T-cell (primary cell): ENCODE measurements at regions not wholly inside any gene's neighbourhood (a gene's known extent, or its start where the extent isn't known, plus 50 kb on each side); places are given as distances from the start of the nearest gene placed in this dataset.

Experiments
- ATAC-seq, 4 experiments: fragments of 200-7000 bp in 3 of 4; fragments of 150-1000 bp in 1 of 4; cut with Tn5 transposase; replicated peaks in 1 of 4; 1 replicate in 3 of 4; 2 replicates in 1 of 4; pipeline ENCODE4 v1.10.0; 2021; ENCODE audit warnings: moderate library complexity in 3 of 4, mild to moderate bottlenecking in 2 of 4, moderate number of reproducible peaks in 1 of 4
- CTCF ChIA-PET, 2 donors: fragments of 300-600 bp; sonication (Branson Sonifier 250); formaldehyde crosslinking; loops; one replicate each; lab custom pipeline; 2022; ENCODE audit warnings: antibody characterized with exemption in 2 of 2; lab: Charles Lee
- POLR2A ChIA-PET, 2 donors: fragments of 300-600 bp; sonication (Branson Sonifier 250); formaldehyde crosslinking; loops; one replicate each; lab custom pipeline; 2022; ENCODE audit warnings: antibody characterized with exemption in 2 of 2; lab: Charles Lee
- DNase-seq, 35 experiments: peaks; one replicate each; pipeline versions ENCODE4 v3.0.0 to v3.0.0-alpha.2; 2013 to 2023
- H3K27ac ChIP-seq: one replicate; pipeline ENCODE4 v1.5.1; 2013; ENCODE audit warnings: low read length
- H3K27me3 ChIP-seq, 2 experiments: replicated peaks in 1 of 2; 1 replicate in 1 of 2; 2 replicates in 1 of 2; pipeline versions ENCODE4 v1.6.1 to v1.7.0; 2013; ENCODE audit warnings: low read length in 1 of 2, mixed read lengths in 1 of 2; ENCODE audit not compliant: control insufficient read depth in 2 of 2, insufficient read depth in 2 of 2; ENCODE audit errors: extremely low read depth in 1 of 2
- H3K36me3 ChIP-seq, 2 donors: 1 replicate in 1 of 2; 2 replicates in 1 of 2; pipeline versions ENCODE4 v1.6.1 to v1.7.0; 2013; ENCODE audit warnings: low read length in 1 of 2; ENCODE audit not compliant: control insufficient read depth in 2 of 2, insufficient read depth in 1 of 2; ENCODE audit errors: extremely low read depth in 1 of 2
- H3K4me1 ChIP-seq, 2 experiments: 1 replicate in 1 of 2; 2 replicates in 1 of 2; pipeline versions ENCODE4 v1.6.1 to v1.7.0; 2013; ENCODE audit warnings: low read length in 2 of 2, mixed read lengths in 1 of 2; ENCODE audit not compliant: insufficient read depth in 2 of 2, control insufficient read depth in 1 of 2; ENCODE audit errors: extremely low read depth in 1 of 2
- H3K4me3 ChIP-seq, 2 donors: 1 replicate in 1 of 2; 2 replicates in 1 of 2; pipeline versions ENCODE4 v1.5.1 to v1.7.0; 2013; ENCODE audit warnings: mild to moderate bottlenecking in 2 of 2, low read length in 1 of 2, moderate library complexity in 1 of 2; ENCODE audit not compliant: control insufficient read depth in 1 of 2; ENCODE audit errors: extremely low read depth in 1 of 2
- H3K9me3 ChIP-seq: 2 replicates; pipeline ENCODE4 v1.7.0; 2013
- H3K27ac Mint-ChIP-seq, 2 donors: one replicate each; pipeline ENCODE4 v1.8.0; 2020 to 2021; ENCODE audit warnings: mild to moderate bottlenecking in 2 of 2, mixed read lengths in 2 of 2
- H3K27me3 Mint-ChIP-seq, 2 donors: one replicate each; pipeline ENCODE4 v1.8.0; 2021 to 2022; ENCODE audit warnings: mixed read lengths in 2 of 2
- H3K36me3 Mint-ChIP-seq: one replicate; pipeline ENCODE4 v1.8.0; 2021; ENCODE audit warnings: mixed read lengths
- H3K4me1 Mint-ChIP-seq, 3 donors: one replicate each; pipeline ENCODE4 v1.8.0; 2020 to 2022; ENCODE audit warnings: mixed read lengths in 3 of 3, mild to moderate bottlenecking in 1 of 3
- H3K4me3 Mint-ChIP-seq, 3 donors: one replicate each; pipeline ENCODE4 v1.8.0; 2020 to 2022; ENCODE audit warnings: mild to moderate bottlenecking in 3 of 3, mixed read lengths in 3 of 3, moderate library complexity in 3 of 3
- H3K9me3 Mint-ChIP-seq, 3 donors: one replicate each; pipeline ENCODE4 v1.8.0; 2020 to 2022; ENCODE audit warnings: mixed read lengths in 3 of 3
- WGBS: methylation state at CpG from one replicate; pipeline ENCODE4 v1.1.5; 2013; ENCODE audit warnings: missing lambda C conversion rate; ENCODE audit not compliant: insufficient coverage; 5-methylcytosine and 5-hydroxymethylcytosine counted together

DNA sequence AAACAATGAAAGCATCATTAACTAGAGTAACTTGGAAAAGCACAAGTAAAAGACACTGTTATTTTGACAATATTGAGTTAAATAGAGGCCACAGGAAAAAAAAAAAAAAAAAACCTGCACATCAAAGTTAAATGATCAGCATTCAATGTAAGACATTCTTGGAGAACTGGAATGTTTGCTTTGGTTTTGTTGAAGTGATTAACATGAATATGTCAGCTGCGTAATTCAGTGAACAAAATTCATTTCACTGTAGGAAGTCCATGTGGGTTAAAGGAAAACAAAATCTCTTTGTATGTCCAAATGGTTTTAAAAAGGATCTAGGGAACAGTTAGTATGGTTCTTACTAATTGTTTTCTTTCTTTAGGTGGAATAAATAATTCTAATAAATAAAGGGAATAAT lies 252.8 kb upstream of the CNTN6 start:
- ChIA-PET CTCF (no interaction called here), POLR2A (no interaction called here)
- no peak for ATAC-seq
- Mint-ChIP-seq H3K36me3 (no peaks in the 10 kb centered on the region), H3K27me3 (no peaks in the 10 kb centered on the region), H3K9me3 (peaks cover 4 to 9% (median 5%) of the 10 kb centered on the region in 3 donors), H3K27ac (no peak overlapping the region), H3K4me3 (no peak overlapping the region), H3K4me1 (no peaks in the 10 kb centered on the region)
- Histone ChIP-seq H3K36me3 (no peaks in the 10 kb centered on the region), H3K27ac (no peak overlapping the region), H3K4me3 (no peak overlapping the region), H3K27me3 (no peaks in the 10 kb centered on the region), H3K9me3 (no peaks in the 10 kb centered on the region), H3K4me1 (no peaks in the 10 kb centered on the region)
- DNase-seq = no peak
- no CpG with 5 or more reads among the region's 1 CpG for WGBS

DNA sequence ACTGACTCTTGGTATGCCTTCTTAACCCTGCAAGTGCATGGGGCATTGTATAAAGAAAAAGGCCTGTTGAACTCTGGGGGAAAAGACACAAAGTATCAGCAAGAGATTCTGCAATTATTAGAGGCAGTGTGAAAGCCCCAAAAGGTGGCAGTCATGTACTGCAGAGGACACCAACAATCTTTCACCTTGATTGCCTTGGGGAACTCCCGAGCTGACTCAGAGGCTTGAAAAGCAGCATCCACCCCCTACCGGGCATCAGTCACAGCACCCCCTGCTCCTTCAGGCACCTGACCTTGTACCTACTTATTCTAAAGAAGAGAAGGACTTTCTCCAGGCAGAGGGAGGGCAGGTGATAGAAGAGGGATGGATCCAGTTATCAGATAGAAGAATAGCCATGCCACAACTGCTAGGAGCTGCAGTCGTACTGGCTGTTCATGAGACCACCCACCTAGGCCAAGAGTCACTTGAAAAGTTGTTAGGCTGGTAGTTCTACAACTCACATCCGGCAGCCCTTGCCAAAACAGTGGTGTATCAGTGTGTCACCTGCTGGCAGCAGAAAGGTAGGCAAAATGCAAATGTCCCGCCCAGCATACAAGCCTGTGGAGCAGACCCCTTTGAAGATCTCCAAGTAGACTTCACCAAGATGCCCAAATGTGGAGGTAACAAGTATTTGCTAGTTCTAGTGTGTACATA lies 241.6 kb upstream of the CNTN6 start:
- CTCF ChIA-PET = no interaction called here

DNA sequence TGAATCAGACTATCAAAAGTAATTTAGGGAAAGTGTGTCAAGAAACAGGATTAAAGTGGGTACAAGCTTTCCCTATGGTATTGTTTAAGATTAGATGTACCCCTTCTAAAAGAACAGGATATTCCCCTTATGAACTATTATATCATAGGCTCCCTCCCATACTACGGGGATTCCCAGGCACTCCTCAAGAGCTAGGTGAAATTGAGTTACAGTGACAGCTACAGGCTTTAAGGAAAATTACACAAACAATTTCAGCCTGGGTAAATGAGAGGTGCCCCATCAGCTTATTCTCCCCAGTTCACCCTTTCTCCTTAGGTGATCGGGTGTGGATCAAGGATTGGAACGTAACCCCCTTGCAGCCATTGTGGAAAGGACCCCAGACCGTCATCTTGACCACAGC lies 240.8 kb upstream of the CNTN6 start:
- H3K27ac Mint-ChIP-seq = no peak overlapping the region
- Histone ChIP-seq H3K4me3 (no peak overlapping the region), H3K27me3 (no peaks in the 10 kb centered on the region), H3K4me1 (no peaks in the 10 kb centered on the region), H3K36me3 (no peaks in the 10 kb centered on the region), H3K9me3 (no peaks in the 10 kb centered on the region), H3K27ac (no peak overlapping the region)
- DNase-seq (no peak), ATAC-seq (no peak)
- no peaks in the 10 kb centered on the region for H3K36me3 Mint-ChIP-seq
- ChIA-PET POLR2A (no interaction called here), CTCF (no interaction called here)
- H3K4me3 Mint-ChIP-seq = no peak overlapping the region
- no peaks in the 10 kb centered on the region for H3K27me3 Mint-ChIP-seq
- no peaks in the 10 kb centered on the region for H3K4me1 Mint-ChIP-seq
- 81% methylated on average over 3 of the region's 4 CpGs for WGBS
- H3K9me3 Mint-ChIP-seq = peaks cover 3 to 16% (median 12%) of the 10 kb centered on the region in 3 donors

More for the DNA sequence above, 241.6 kb upstream of the CNTN6 start:
- Mint-ChIP-seq H3K4me1 (no peaks in the 10 kb centered on the region), H3K9me3 (peaks cover 3 to 21% (median 16%) of the 10 kb centered on the region in 3 donors), H3K27ac (no peak overlapping the region), H3K36me3 (no peaks in the 10 kb centered on the region), H3K4me3 (no peak overlapping the region), H3K27me3 (no peaks in the 10 kb centered on the region)
- H3K4me1 ChIP-seq = no peaks in the 10 kb centered on the region
- H3K9me3 ChIP-seq = no peaks in the 10 kb centered on the region
- ATAC-seq = no peak
- 88% methylated on average over 3 of the region's 5 CpGs for WGBS
- no peak overlapping the region for H3K27ac ChIP-seq
- no peaks in the 10 kb centered on the region for H3K36me3 ChIP-seq
- H3K4me3 ChIP-seq = no peak overlapping the region
- no peaks in the 10 kb centered on the region for H3K27me3 ChIP-seq
- POLR2A ChIA-PET = no interaction called here
- DNase-seq = no peak

DNA sequence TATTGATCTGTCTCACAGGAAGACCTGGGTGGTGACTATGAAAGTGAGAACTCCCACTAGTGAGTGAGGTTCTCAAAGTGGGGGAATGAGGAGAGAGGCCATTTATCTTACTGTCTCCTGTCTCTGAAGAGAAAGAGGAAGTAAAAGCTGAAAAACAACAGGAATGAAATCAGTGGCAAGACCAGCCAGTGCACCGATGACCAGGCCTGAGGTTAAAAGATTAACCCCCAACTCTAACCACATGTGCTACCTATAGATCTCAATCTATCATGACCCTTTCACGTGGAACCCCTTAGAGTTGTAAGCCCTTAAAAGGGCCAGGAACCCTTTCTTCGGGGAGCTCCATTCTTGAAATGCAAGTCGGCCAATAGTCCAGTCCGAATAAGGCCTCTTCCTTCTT lies 239.3 kb upstream of the CNTN6 start:
- H3K27me3 Mint-ChIP-seq = no peaks in the 10 kb centered on the region
- H3K4me1 ChIP-seq = no peaks in the 10 kb centered on the region
- no peaks in the 10 kb centered on the region for H3K9me3 ChIP-seq
- no peaks in the 10 kb centered on the region for H3K36me3 ChIP-seq
- H3K4me1 Mint-ChIP-seq = no peaks in the 10 kb centered on the region
- no peak overlapping the region for H3K4me3 Mint-ChIP-seq
- POLR2A ChIA-PET = no interaction called here
- no peaks in the 10 kb centered on the region for H3K36me3 Mint-ChIP-seq
- no peak overlapping the region for H3K4me3 ChIP-seq
- peaks cover 3 to 12% (median 7%) of the 10 kb centered on the region in 3 donors for H3K9me3 Mint-ChIP-seq
- CTCF ChIA-PET = no interaction called here
- no peaks in the 10 kb centered on the region for H3K27me3 ChIP-seq
- ATAC-seq (no peak), DNase-seq (no peak)
- no peak overlapping the region for H3K27ac ChIP-seq
- WGBS = no CpG with 5 or more reads among the region's 5 CpGs
- no peak overlapping the region for H3K27ac Mint-ChIP-seq

DNA sequence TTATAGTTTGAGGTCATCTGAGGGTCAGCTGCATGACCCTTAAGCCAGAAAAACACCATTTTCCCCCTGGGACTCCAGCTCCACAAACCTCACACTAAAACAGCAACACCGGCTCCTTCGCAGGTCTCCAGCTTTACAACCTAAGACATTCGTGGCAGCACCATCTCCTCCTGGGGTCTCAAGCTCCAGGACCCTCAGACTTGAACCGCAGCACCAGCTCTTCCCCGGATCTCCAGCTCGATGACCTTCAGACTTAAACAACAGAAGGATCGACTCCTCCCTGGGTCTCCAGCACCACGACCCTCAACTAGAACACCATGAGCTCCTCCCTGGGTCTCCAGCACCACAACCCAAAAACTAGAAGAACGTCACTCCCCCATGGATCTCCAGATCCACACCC lies 233.7 kb upstream of the CNTN6 start:
- WGBS = 80% methylated on average over 9 of the region's 9 CpGs
- Histone ChIP-seq H3K27me3 (no peaks in the 10 kb centered on the region), H3K4me1 (no peaks in the 10 kb centered on the region), H3K4me3 (no peak overlapping the region), H3K27ac (no peak overlapping the region), H3K36me3 (no peaks in the 10 kb centered on the region), H3K9me3 (no peaks in the 10 kb centered on the region)
- H3K4me3 Mint-ChIP-seq = no peak overlapping the region
- H3K27me3 Mint-ChIP-seq = no peaks in the 10 kb centered on the region
- H3K27ac Mint-ChIP-seq = no peak overlapping the region
- peaks cover 2 to 4% (median 4%) of the 10 kb centered on the region in 3 donors for H3K9me3 Mint-ChIP-seq
- DNase-seq (no peak), ATAC-seq (no peak)
- POLR2A ChIA-PET = interaction anchor here in 1 of 2 donors (0.6 kb wide), 1 partner anchor 526 kb away, joined by 3 read pairs; no protein-coding TSS in a partner anchor
- CTCF ChIA-PET = no interaction called here
- H3K36me3 Mint-ChIP-seq = no peaks in the 10 kb centered on the region
- H3K4me1 Mint-ChIP-seq = no peaks in the 10 kb centered on the region

DNA sequence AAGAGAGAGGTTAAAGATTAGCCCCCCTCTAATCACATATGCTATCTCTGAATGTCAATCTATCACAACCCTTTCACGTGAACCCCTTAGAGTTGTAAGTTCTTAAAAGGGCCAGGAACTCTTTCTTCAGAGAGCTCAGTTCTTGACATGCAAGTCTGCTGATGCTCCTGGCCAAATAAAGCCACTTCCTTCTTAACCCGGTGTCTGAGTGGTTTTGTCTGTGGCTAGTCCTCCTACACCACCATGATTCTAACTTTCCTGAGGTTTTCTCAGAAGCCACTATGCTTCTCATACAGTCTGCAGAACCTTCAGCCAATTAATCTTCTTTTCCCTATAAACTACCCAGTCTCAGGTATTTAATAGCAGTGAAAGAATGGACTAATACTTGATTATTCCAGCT lies 231.1 kb upstream of the CNTN6 start:
- Mint-ChIP-seq H3K4me3 (no peak overlapping the region), H3K36me3 (no peaks in the 10 kb centered on the region), H3K27me3 (no peaks in the 10 kb centered on the region), H3K9me3 (peaks cover 0 to 2% (median 2%) of the 10 kb centered on the region in 3 donors), H3K27ac (no peak overlapping the region), H3K4me1 (no peaks in the 10 kb centered on the region)
- Histone ChIP-seq H3K9me3 (no peaks in the 10 kb centered on the region), H3K27ac (no peak overlapping the region), H3K4me1 (no peaks in the 10 kb centered on the region), H3K36me3 (no peaks in the 10 kb centered on the region), H3K4me3 (no peak overlapping the region), H3K27me3 (no peaks in the 10 kb centered on the region)
- ChIA-PET CTCF (no interaction called here), POLR2A (no interaction called here)
- WGBS = no CpG with 5 or more reads among the region's 2 CpGs
- no peak for DNase-seq
- ATAC-seq = no peak

DNA sequence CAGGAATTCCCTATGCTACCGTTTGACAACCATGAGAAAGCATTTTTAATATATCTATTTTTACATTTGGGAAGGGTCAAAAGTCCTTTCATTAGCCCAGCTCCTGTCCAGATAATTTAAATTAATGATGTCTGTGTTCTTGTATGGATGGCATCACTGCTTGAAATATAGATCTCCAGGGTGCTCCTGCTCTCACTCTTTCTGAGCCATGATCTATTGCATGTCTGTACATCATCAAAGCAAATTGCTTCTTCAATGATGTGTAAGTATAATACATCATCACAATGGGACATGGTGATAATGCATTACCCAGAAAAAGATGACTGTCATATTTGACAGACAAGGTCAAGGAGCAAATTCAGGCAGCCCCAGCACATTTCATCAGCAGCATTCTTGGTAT lies 223.6 kb upstream of the CNTN6 start:
- WGBS = no CpG with 5 or more reads among the region's 1 CpG
- no peak overlapping the region for H3K4me3 Mint-ChIP-seq
- peaks cover 0 to 7% (median 3%) of the 10 kb centered on the region in 3 donors for H3K9me3 Mint-ChIP-seq
- no peaks in the 10 kb centered on the region for H3K36me3 ChIP-seq
- no peak overlapping the region for H3K27ac Mint-ChIP-seq
- H3K4me1 ChIP-seq = no peaks in the 10 kb centered on the region
- H3K27ac ChIP-seq = no peak overlapping the region
- no peak for DNase-seq
- no peaks in the 10 kb centered on the region for H3K27me3 ChIP-seq
- no peak for ATAC-seq
- ChIA-PET POLR2A (no interaction called here), CTCF (no interaction called here)
- no peaks in the 10 kb centered on the region for H3K4me1 Mint-ChIP-seq
- no peaks in the 10 kb centered on the region for H3K36me3 Mint-ChIP-seq
- no peaks in the 10 kb centered on the region for H3K27me3 Mint-ChIP-seq
- no peaks in the 10 kb centered on the region for H3K9me3 ChIP-seq
- no peak overlapping the region for H3K4me3 ChIP-seq
